Breast epithelium (tissue), 3 donors: ENCODE measurements at regions not wholly inside any gene's neighbourhood (a gene's known extent, or its start where the extent isn't known, plus 50 kb on each side); places are given as distances from the start of the nearest gene placed in this dataset.

ENCODE experiments used
- POLR2A ChIP-seq: fragments of 450-650 bp; IDR thresholded peaks from one replicate; pipeline ENCODE4 v1.6.1; 2016; ENCODE audit warnings: antibody characterized with exemption, mild to moderate bottlenecking, moderate library complexity
- POLR2AphosphoS5 ChIP-seq, 3 donors: sonication (generic); formaldehyde crosslinking; IDR thresholded peaks; one replicate each; pipeline ENCODE4 v1.6.1; 2017; ENCODE audit warnings: antibody characterized with exemption in 3 of 3
- TF ChIP-seq, protein P1 (sequence below), 3 donors: fragments of 450-650 bp; IDR thresholded peaks; one replicate each; pipeline ENCODE4 v1.5.1; 2016 to 2017; ENCODE audit warnings: antibody characterized with exemption in 3 of 3, mild to moderate bottlenecking in 3 of 3, moderate library complexity in 3 of 3

GRCh38 chr3:159234306-159234705 lies 432.5 kb downstream of the MFSD1 start:
- TF ChIP-seq, protein P1, sequence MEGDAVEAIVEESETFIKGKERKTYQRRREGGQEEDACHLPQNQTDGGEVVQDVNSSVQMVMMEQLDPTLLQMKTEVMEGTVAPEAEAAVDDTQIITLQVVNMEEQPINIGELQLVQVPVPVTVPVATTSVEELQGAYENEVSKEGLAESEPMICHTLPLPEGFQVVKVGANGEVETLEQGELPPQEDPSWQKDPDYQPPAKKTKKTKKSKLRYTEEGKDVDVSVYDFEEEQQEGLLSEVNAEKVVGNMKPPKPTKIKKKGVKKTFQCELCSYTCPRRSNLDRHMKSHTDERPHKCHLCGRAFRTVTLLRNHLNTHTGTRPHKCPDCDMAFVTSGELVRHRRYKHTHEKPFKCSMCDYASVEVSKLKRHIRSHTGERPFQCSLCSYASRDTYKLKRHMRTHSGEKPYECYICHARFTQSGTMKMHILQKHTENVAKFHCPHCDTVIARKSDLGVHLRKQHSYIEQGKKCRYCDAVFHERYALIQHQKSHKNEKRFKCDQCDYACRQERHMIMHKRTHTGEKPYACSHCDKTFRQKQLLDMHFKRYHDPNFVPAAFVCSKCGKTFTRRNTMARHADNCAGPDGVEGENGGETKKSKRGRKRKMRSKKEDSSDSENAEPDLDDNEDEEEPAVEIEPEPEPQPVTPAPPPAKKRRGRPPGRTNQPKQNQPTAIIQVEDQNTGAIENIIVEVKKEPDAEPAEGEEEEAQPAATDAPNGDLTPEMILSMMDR (IDR thresholded peaks at IDR 0.05) = no peak
- no peak for TF ChIP-seq POLR2A
- no peak for TF ChIP-seq POLR2AphosphoS5 (IDR thresholded peaks at IDR 0.05)
